Choroid plexus epithelial cell (primary cell): ENCODE measurements at regions not wholly inside any gene's neighbourhood (a gene's known extent, or its start where the extent isn't known, plus 50 kb on each side); places are given as distances from the start of the nearest gene placed in this dataset.
A peak's percentile ranks its signal among the peaks of the same experiment; 100 is the strongest.

Experiments used
- DNase-seq: peaks from one replicate; pipeline ENCODE4 v3.0.0-alpha.2; 2010; ENCODE audit warnings: low read depth
- H3K4me3 ChIP-seq: 2 replicates; pipeline ENCODE4 v1.5.1; 2011; ENCODE audit warnings: low read depth, mild to moderate bottlenecking, control low read depth, low read length, moderate library complexity
- CTCF ChIP-seq: conservative IDR thresholded peaks from 2 replicates; pipeline ENCODE4 v1.5.1; 2011; ENCODE audit warnings: low read depth, mild to moderate bottlenecking, control low read depth, inconsistent platforms, low read length, moderate library complexity

GRCh38 chr5:165903835-165904234 is 2387.6 kb upstream of the WWC1 start:
- DNase-seq: no peak
- TF ChIP-seq CTCF: no peak

GRCh38 chr5:165906871-165907270 is 2384.6 kb upstream of the WWC1 start:
- no peak for TF ChIP-seq CTCF
- no peak for DNase-seq

More at GRCh38 chr5:165903835-165904234, 2387.6 kb upstream of the WWC1 start:
- H3K4me3 ChIP-seq: no peak overlapping the region

DNA sequence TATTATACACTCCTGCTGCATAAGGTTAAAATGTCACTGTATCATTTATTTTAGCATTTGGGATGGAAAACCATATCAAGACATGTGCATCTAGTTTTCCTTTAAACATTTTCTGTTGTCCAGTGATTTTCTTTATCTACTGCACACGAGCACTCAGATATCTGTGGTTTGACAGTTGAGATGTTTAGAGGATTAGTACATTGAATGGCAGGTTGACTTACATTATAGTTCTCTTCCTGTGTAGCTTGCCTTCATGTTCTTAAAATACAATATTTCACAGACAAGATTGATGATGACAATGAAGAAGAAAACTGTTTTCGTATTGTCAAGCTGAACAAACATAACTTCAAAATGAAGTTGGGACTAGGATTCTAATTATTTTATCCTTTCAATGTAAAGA is 2378.4 kb upstream of the WWC1 start:
- no peak overlapping the region for H3K4me3 ChIP-seq
- no peak for DNase-seq
- no peak for TF ChIP-seq CTCF

More at GRCh38 chr5:165906871-165907270, 2384.6 kb upstream of the WWC1 start:
- no peak overlapping the region for H3K4me3 ChIP-seq

- TF ChIP-seq CTCF: no peak
- no peak overlapping the region for H3K4me3 ChIP-seq
- DNase-seq: no peak
Measured at GRCh38 chr5:165914456-165914855, 2377.0 kb upstream of the WWC1 start.

DNA sequence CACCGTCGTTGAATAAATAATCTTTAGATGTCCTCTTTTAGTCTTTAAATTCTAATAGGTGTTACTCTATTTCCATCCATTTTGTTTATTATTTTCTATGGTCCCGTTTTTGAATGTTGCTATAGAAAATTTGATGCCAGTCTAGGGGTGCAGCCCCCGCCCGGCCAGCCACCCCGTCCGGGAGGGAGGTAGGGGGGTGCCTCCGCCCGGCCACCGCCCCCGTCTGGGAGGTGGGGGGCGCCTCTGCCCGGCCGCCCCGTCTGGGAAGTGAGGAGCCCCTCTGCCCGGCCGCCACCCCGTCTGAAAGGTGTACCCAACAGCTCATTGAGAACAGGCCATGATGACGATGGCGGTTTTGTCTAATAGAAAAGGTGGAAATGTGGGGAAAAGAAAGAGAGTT is 2372.2 kb upstream of the WWC1 start:
- no peak for TF ChIP-seq CTCF
- no peak for DNase-seq
- no peak overlapping the region for H3K4me3 ChIP-seq

DNA sequence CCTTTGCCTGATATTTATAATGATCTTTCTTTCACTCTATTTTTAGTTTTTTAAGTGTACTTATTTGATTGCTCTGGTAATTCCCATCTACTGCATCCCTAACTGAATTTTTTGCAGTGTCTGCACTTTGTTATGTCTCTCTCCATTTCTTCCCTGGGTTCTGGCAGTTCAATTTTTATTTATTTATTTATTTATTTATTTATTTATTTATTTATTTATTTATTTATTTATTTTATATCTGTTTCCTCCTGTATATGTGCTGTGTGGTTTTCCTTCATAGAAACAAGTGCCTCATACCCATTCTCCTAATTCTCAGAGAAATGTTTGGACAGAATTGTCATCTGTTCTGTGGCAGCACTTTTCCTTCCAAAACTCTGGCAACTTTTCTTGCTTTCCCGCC is 2370.8 kb upstream of the WWC1 start:
- no peak for DNase-seq
- no peak for TF ChIP-seq CTCF
- H3K4me3 ChIP-seq: no peak overlapping the region

DNA sequence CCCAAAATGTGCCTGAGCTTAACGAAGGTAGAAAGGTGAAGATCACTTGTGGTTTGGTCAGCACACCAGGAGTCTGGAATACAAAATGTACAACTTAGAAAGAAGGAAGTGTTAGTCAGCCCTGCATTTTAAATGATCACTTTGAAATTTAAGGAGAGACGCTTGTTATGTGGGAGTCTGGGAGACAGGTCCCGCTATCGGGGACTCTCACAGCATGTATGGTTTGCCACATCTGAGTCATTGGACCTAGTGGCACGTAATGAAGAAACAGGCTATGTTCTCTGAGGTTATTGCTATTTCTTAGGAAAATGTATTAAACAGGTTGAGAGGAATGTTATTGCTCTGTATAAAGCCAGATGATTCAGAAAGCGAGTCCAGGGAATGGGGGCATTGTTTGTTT is 2362.5 kb upstream of the WWC1 start:
- H3K4me3 ChIP-seq: no peak overlapping the region
- peak; percentile 2 for DNase-seq

More for the DNA sequence above, 2362.5 kb upstream of the WWC1 start:
- TF ChIP-seq CTCF: no peak
